OCI-LY7 (cell line): ENCODE measurements at regions not wholly inside any gene's neighbourhood (a gene's known extent, or its start where the extent isn't known, plus 50 kb on each side); places are given as distances from the start of the nearest gene placed in this dataset.

Source experiments
- BruUV-seq: library from RNA; stranded (reverse); fragments of 400-500 nt; replicated peaks from 2 replicates; lab custom pipeline; 2021; lab: Mats Ljungman, UMichigan
- CTCF ChIA-PET: fragments of 300-600 bp; sonication (Branson Sonifier 250); formaldehyde crosslinking; loops from one replicate; lab custom pipeline; 2022; ENCODE audit warnings: antibody characterized with exemption; ENCODE audit not compliant: unreplicated experiment; lab: Charles Lee
- POLR2A ChIA-PET: fragments of 300-600 bp; sonication (Branson Sonifier 250); formaldehyde crosslinking; loops from one replicate; lab custom pipeline; 2022; ENCODE audit warnings: antibody characterized with exemption; lab: Charles Lee
- DNase-seq: peaks from one replicate; pipeline ENCODE4 v3.0.0-alpha.2; 2015; ENCODE audit warnings: low spot score
- H2AFZ ChIP-seq: fragments of 200-600 bp; sonication (generic), shearing (Covaris generic); 2 replicates; pipeline ENCODE4 v1.6.1; 2014; ENCODE audit warnings: mild to moderate bottlenecking, antibody characterized with exemption, low read length, moderate library complexity
- H3K27ac ChIP-seq: fragments of 200-600 bp; sonication (generic); 2 replicates; pipeline ENCODE4 v1.5.1; 2014; ENCODE audit warnings: mixed run types, low read depth, mild to moderate bottlenecking, moderate library complexity, low read length, inconsistent platforms; ENCODE audit not compliant: poor library complexity, severe bottlenecking
- H3K36me3 ChIP-seq: fragments of 200-600 bp; sonication (generic); 2 replicates; pipeline ENCODE4 v1.6.1; 2014; ENCODE audit warnings: mild to moderate bottlenecking, antibody characterized with exemption, low read length, moderate library complexity, mixed read lengths; ENCODE audit not compliant: insufficient read depth
- H3K4me1 ChIP-seq: fragments of 200-600 bp; sonication (generic); 2 replicates; pipeline ENCODE4 v1.5.1; 2014; ENCODE audit warnings: mild to moderate bottlenecking, low read length; ENCODE audit not compliant: insufficient read depth, poor library complexity, severe bottlenecking
- H3K4me2 ChIP-seq: fragments of 200-600 bp; sonication (generic); 2 replicates; pipeline ENCODE4 v1.6.1; 2014; ENCODE audit warnings: mild to moderate bottlenecking, low read length
- H3K4me3 ChIP-seq: fragments of 200-600 bp; sonication (generic); 2 replicates; pipeline ENCODE4 v1.5.1; 2014; ENCODE audit warnings: mild to moderate bottlenecking, low read depth, low read length; ENCODE audit not compliant: poor library complexity, severe bottlenecking
- H3K79me2 ChIP-seq: fragments of 200-600 bp; sonication (generic); 2 replicates; pipeline ENCODE4 v1.6.1; 2016; ENCODE audit warnings: low read depth, mild to moderate bottlenecking, low read length, moderate library complexity, mixed read lengths; ENCODE audit not compliant: insufficient read depth
- H3K9me2 ChIP-seq: fragments of 200-600 bp; sonication (generic); 2 replicates; pipeline ENCODE4 v1.6.1; 2016; ENCODE audit warnings: mild to moderate bottlenecking, low read length, mixed read lengths; ENCODE audit not compliant: insufficient read depth
- H3K9me3 ChIP-seq: fragments of 200-600 bp; sonication (generic); 2 replicates; pipeline ENCODE4 v1.6.1; 2014; ENCODE audit warnings: mild to moderate bottlenecking, mixed run types, low read length, mixed read lengths
- H4K20me1 ChIP-seq: fragments of 200-600 bp; sonication (generic); 2 replicates; pipeline ENCODE4 v1.6.1; 2014; ENCODE audit warnings: mild to moderate bottlenecking, antibody characterized with exemption, low read length, moderate library complexity, mixed read lengths; ENCODE audit not compliant: insufficient read depth
- CTCF ChIP-seq: fragments of 200-600 bp; sonication (generic); conservative IDR thresholded peaks from 2 replicates; pipeline ENCODE4 v1.5.1; 2014; ENCODE audit warnings: mild to moderate bottlenecking, antibody characterized with exemption, low read length, moderate library complexity, mixed read lengths
- EZH2phosphoT487 ChIP-seq: fragments of 200-600 bp; sonication (generic); IDR thresholded peaks from 2 replicates; pipeline ENCODE4 v1.6.1; 2018; ENCODE audit warnings: low read depth, borderline replicate concordance, mild to moderate bottlenecking, mixed run types, antibody characterized with exemption, low read length, moderate library complexity, mixed read lengths
- intact Hi-C: fragments of 100-400 bp; cut with micrococcal nuclease; formaldehyde crosslinking; loops from one replicate; pipeline ENCODE4 v1.10.0; 2022; ENCODE audit not compliant: unreplicated experiment

GRCh38 chr1:101509370-101509769 lies 272.6 kb downstream of the S1PR1 start:
- ChIA-PET POLR2A (no interaction called here), CTCF (no interaction called here)
- DNase-seq: no peak
- H3K4me3 ChIP-seq: no peak overlapping the region
- no peaks in the 10 kb centered on the region for H3K4me1 ChIP-seq
- H3K9me2 ChIP-seq: no peaks in the 10 kb centered on the region
- BruUV-seq: no TSS peak
- intact Hi-C loops: no loop called here
- H2AFZ ChIP-seq: no peak overlapping the region
- H3K4me2 ChIP-seq: no peak overlapping the region
- no peaks in the 10 kb centered on the region for H3K36me3 ChIP-seq
- no peaks in the 10 kb centered on the region for H4K20me1 ChIP-seq
- no peaks in the 10 kb centered on the region for H3K79me2 ChIP-seq
- TF ChIP-seq EZH2phosphoT487: no peak
- TF ChIP-seq CTCF: no peak
- H3K27ac ChIP-seq: no peak overlapping the region
- H3K9me3 ChIP-seq: no peaks in the 10 kb centered on the region

- H3K4me2 ChIP-seq: no peak overlapping the region
- no peaks in the 10 kb centered on the region for H3K79me2 ChIP-seq
- POLR2A ChIA-PET: no interaction called here
- no peak overlapping the region for H3K27ac ChIP-seq
- no peaks in the 10 kb centered on the region for H3K36me3 ChIP-seq
- intact Hi-C loops: no loop called here
- H3K4me3 ChIP-seq: no peak overlapping the region
- no peaks in the 10 kb centered on the region for H4K20me1 ChIP-seq
- no peak overlapping the region for H2AFZ ChIP-seq
- no TSS peak for BruUV-seq
- no peaks in the 10 kb centered on the region for H3K9me2 ChIP-seq
- no peaks in the 10 kb centered on the region for H3K9me3 ChIP-seq
- no peak for TF ChIP-seq CTCF
- TF ChIP-seq EZH2phosphoT487: no peak
- no peak for DNase-seq
- no peaks in the 10 kb centered on the region for H3K4me1 ChIP-seq
- CTCF ChIA-PET: no interaction called here
Measured at GRCh38 chr1:101511202-101511891, 274.5 kb downstream of the S1PR1 start.

GRCh38 chr1:101520302-101520701 lies 283.5 kb downstream of the S1PR1 start:
- no peak overlapping the region for H3K27ac ChIP-seq
- H4K20me1 ChIP-seq: no peaks in the 10 kb centered on the region
- BruUV-seq: no TSS peak
- H3K4me3 ChIP-seq: no peak overlapping the region
- no peaks in the 10 kb centered on the region for H3K4me1 ChIP-seq
- TF ChIP-seq EZH2phosphoT487 (no peak), CTCF (peak; percentile 89)
- H3K4me2 ChIP-seq: no peak overlapping the region
- H3K36me3 ChIP-seq: no peaks in the 10 kb centered on the region
- DNase-seq: peak; percentile 42
- ChIA-PET CTCF (no interaction called here), POLR2A (interaction anchor here (0.8 kb wide), 1 partner anchor 1275 kb away, joined by 3 read pairs; no protein-coding TSS in a partner anchor)
- H3K79me2 ChIP-seq: no peaks in the 10 kb centered on the region
- H3K9me3 ChIP-seq: no peaks in the 10 kb centered on the region
- H3K9me2 ChIP-seq: no peaks in the 10 kb centered on the region
- no peak overlapping the region for H2AFZ ChIP-seq
- intact Hi-C loops: loop anchor here (5.0 kb wide), 1 partner anchor 912 kb away; no protein-coding TSS in a partner anchor
